Mucosa of gallbladder (tissue), 1 donor: ENCODE measurements at regions not wholly inside any gene's neighbourhood (a gene's known extent, or its start where the extent isn't known, plus 50 kb on each side); places are given as distances from the start of the nearest gene placed in this dataset.
"Not testable (repeated sequence)": the region's sequence is repeated elsewhere in the genome, so short reads cannot be mapped to it uniquely, and the experiment has no call there.

ENCODE experiments used
- DNase-seq: peaks from one replicate; pipeline ENCODE4 v3.0.0-alpha.2; 2020; ENCODE audit warnings: low spot score
- donor health status: DM: no; HTN: no; CAD: no.

GRCh38 chr6:156451088-156451487 is 326.1 kb upstream of the ARID1B start:
- no peak for DNase-seq

GRCh38 chr6:156450421-156450820 is 326.8 kb upstream of the ARID1B start:
- no peak for DNase-seq

GRCh38 chr6:156449569-156449968 is 327.6 kb upstream of the ARID1B start:
- DNase-seq = no peak

GRCh38 chr6:156449128-156449527 is 328.1 kb upstream of the ARID1B start:
- no peak for DNase-seq

- no peak for DNase-seq
Observed at GRCh38 chr6:156448579-156448978, 328.6 kb upstream of the ARID1B start.

- no peak for DNase-seq
Observed at GRCh38 chr6:156440688-156441087, 336.5 kb upstream of the ARID1B start.

GRCh38 chr6:156438350-156438923 is 338.7 kb upstream of the ARID1B start:
- no peak for DNase-seq

GRCh38 chr6:156437121-156437879 is 339.9 kb upstream of the ARID1B start:
- DNase-seq = no peak

- no peak for DNase-seq
Observed at GRCh38 chr6:156434795-156435190, 342.4 kb upstream of the ARID1B start.

GRCh38 chr6:156434049-156434794 is 343.0 kb upstream of the ARID1B start:
- no peak for DNase-seq

GRCh38 chr6:156432543-156432942 is 344.6 kb upstream of the ARID1B start:
- no peak for DNase-seq

- no peak for DNase-seq
Observed at GRCh38 chr6:156430386-156430785, 346.8 kb upstream of the ARID1B start.

GRCh38 chr6:156427345-156427744 is 349.8 kb upstream of the ARID1B start:
- no peak for DNase-seq

GRCh38 chr6:156425359-156426020 is 351.7 kb upstream of the ARID1B start:
- no peak for DNase-seq

GRCh38 chr6:156423829-156424228 is 353.3 kb upstream of the ARID1B start:
- DNase-seq = no peak

GRCh38 chr6:156423075-156423474 is 354.1 kb upstream of the ARID1B start:
- DNase-seq = no peak

GRCh38 chr6:156421933-156422332 is 355.2 kb upstream of the ARID1B start:
- DNase-seq = no peak

GRCh38 chr6:156421301-156421700 is 355.9 kb upstream of the ARID1B start:
- DNase-seq = not testable (repeated sequence)

- no peak for DNase-seq
Observed at GRCh38 chr6:156420172-156420993, 356.8 kb upstream of the ARID1B start.

GRCh38 chr6:156419594-156419993 is 357.6 kb upstream of the ARID1B start:
- no peak for DNase-seq

- DNase-seq = no peak
Observed at GRCh38 chr6:156418253-156418652, 358.9 kb upstream of the ARID1B start.

- no peak for DNase-seq
Observed at GRCh38 chr6:156416391-156416790, 360.8 kb upstream of the ARID1B start.
